HEK293 (cell line): ENCODE measurements at regions not wholly inside any gene's neighbourhood (a gene's known extent, or its start where the extent isn't known, plus 50 kb on each side); places are given as distances from the start of the nearest gene placed in this dataset.

Source experiments
- CTCF ChIA-PET: fragments of 350-600 bp; formaldehyde crosslinking; extraction: SDS; loops from one replicate; lab custom pipeline; 2021; ENCODE audit warnings: antibody characterized with exemption; lab: Yijun Ruan, JAX
- POLR2A ChIA-PET: fragments of 300-600 bp; formaldehyde crosslinking; extraction: SDS; loops from one replicate; lab custom pipeline; 2020; ENCODE audit warnings: antibody characterized with exemption, inconsistent platforms; lab: Yijun Ruan, JAX
- H3K27ac ChIP-seq: fragments of 200-500 bp; sonication (Bioruptor generic); 2 replicates; pipeline ENCODE4 v1.5.1; 2014; ENCODE audit warnings: low read depth, low read length, control low read depth, inconsistent platforms; ENCODE audit errors: extremely low read depth
- H3K36me3 ChIP-seq, 2 experiments: fragments of 200-500 bp in 1 of 2; sonication (Bioruptor generic) in 1 of 2; 1 replicate in 1 of 2; 2 replicates in 1 of 2; pipeline ENCODE4 v1.5.1; 2014 to 2017; ENCODE audit warnings: inconsistent platforms in 2 of 2, low read length in 2 of 2; ENCODE audit not compliant: control insufficient read depth in 2 of 2, insufficient read depth in 1 of 2
- H3K4me1 ChIP-seq: fragments of 200-500 bp; sonication (Bioruptor generic); 2 replicates; pipeline ENCODE4 v1.5.1; 2014; ENCODE audit warnings: mild to moderate bottlenecking, low read length, inconsistent platforms; ENCODE audit not compliant: control insufficient read depth, insufficient read depth
- H3K4me3 ChIP-seq: 2 replicates; pipeline ENCODE4 v1.5.1; 2011; ENCODE audit warnings: low read depth, mild to moderate bottlenecking, control low read depth, low read length, moderate library complexity
- H3K9me3 ChIP-seq: fragments of 200-500 bp; sonication (Bioruptor generic); 2 replicates; pipeline ENCODE4 v1.5.1; 2014; ENCODE audit warnings: low read depth, low read length, inconsistent platforms; ENCODE audit not compliant: control insufficient read depth, insufficient read depth
- GFI1B ChIP-seq: fragments of 450-650 bp; formaldehyde crosslinking; IDR thresholded peaks from 2 replicates; pipeline ENCODE4 v1.5.1; 2016; ENCODE audit warnings: missing biosample characterization, missing genetic modification characterization
- GLI2 ChIP-seq: fragments of 450-650 bp; formaldehyde crosslinking; IDR thresholded peaks from 2 replicates; pipeline ENCODE4; 2017; ENCODE audit warnings: missing biosample characterization, missing genetic modification characterization, low read depth, borderline replicate concordance
- HIC1 ChIP-seq: fragments of 450-650 bp; formaldehyde crosslinking; IDR thresholded peaks from 2 replicates; pipeline ENCODE4 v1.5.1; 2016; ENCODE audit warnings: missing biosample characterization, missing genetic modification characterization
- REPIN1 ChIP-seq: fragments of 450-650 bp; formaldehyde crosslinking; IDR thresholded peaks from 2 replicates; pipeline ENCODE4 v1.5.1; 2017; ENCODE audit warnings: missing biosample characterization, missing genetic modification characterization, low read depth
- SETDB1 ChIP-seq: IDR thresholded peaks from one replicate; pipeline ENCODE4 v1.6.1; 2017; ENCODE audit warnings: mild to moderate bottlenecking, low read length, moderate library complexity, mixed read lengths; ENCODE audit not compliant: insufficient read length
- ZBTB48 ChIP-seq: fragments of 450-650 bp; formaldehyde crosslinking; IDR thresholded peaks from 2 replicates; pipeline ENCODE4 v1.5.1; 2016; ENCODE audit warnings: missing biosample characterization, missing genetic modification characterization
- ZIC2 ChIP-seq: fragments of 450-650 bp; formaldehyde crosslinking; IDR thresholded peaks from 2 replicates; pipeline ENCODE4 v1.5.1; 2016; ENCODE audit warnings: missing biosample characterization, missing genetic modification characterization
- ZNF112 ChIP-seq: fragments of 450-650 bp; formaldehyde crosslinking; IDR thresholded peaks from 2 replicates; pipeline ENCODE4 v1.5.0; 2017; ENCODE audit warnings: missing biosample characterization, missing genetic modification characterization
- ZNF132 ChIP-seq: fragments of 450-650 bp; formaldehyde crosslinking; IDR thresholded peaks from 2 replicates; pipeline ENCODE4 v1.5.1; 2017; ENCODE audit warnings: missing biosample characterization, missing genetic modification characterization, borderline replicate concordance
- ZNF221 ChIP-seq: fragments of 450-650 bp; formaldehyde crosslinking; IDR thresholded peaks from 2 replicates; pipeline ENCODE4 v1.5.1; 2017; ENCODE audit warnings: missing biosample characterization, missing genetic modification characterization, borderline replicate concordance
- ZNF341 ChIP-seq: fragments of 450-650 bp; formaldehyde crosslinking; IDR thresholded peaks from 2 replicates; pipeline ENCODE4; 2016; ENCODE audit warnings: low read depth, missing biosample characterization, missing genetic modification characterization
- ZNF488 ChIP-seq: fragments of 450-650 bp; formaldehyde crosslinking; IDR thresholded peaks from 2 replicates; pipeline ENCODE4 v1.5.1; 2016; ENCODE audit warnings: missing biosample characterization, missing genetic modification characterization
- ZNF510 ChIP-seq: fragments of 450-650 bp; formaldehyde crosslinking; IDR thresholded peaks from 2 replicates; pipeline ENCODE4 v1.5.1; 2018; ENCODE audit warnings: mild to moderate bottlenecking, missing genetic modification characterization, missing biosample characterization; ENCODE audit not compliant: insufficient replicate concordance
- ZNF530 ChIP-seq: fragments of 450-650 bp; formaldehyde crosslinking; IDR thresholded peaks from 2 replicates; pipeline ENCODE4 v1.5.1; 2016; ENCODE audit warnings: low read depth, missing biosample characterization, missing genetic modification characterization
- ZNF561 ChIP-seq: fragments of 450-650 bp; IDR thresholded peaks from 2 replicates; pipeline ENCODE4 v1.5.1; 2018; ENCODE audit warnings: missing biosample characterization, missing genetic modification characterization, borderline replicate concordance
- ZNF660 ChIP-seq: fragments of 450-650 bp; IDR thresholded peaks from 2 replicates; pipeline ENCODE4 v1.5.1; 2018; ENCODE audit warnings: missing biosample characterization, mild to moderate bottlenecking, missing genetic modification characterization
- ZNF692 ChIP-seq: fragments of 450-650 bp; formaldehyde crosslinking; IDR thresholded peaks from 2 replicates; pipeline ENCODE4 v1.5.1; 2016; ENCODE audit warnings: missing biosample characterization, missing genetic modification characterization
- ZNF776 ChIP-seq: fragments of 450-650 bp; formaldehyde crosslinking; IDR thresholded peaks from 2 replicates; pipeline ENCODE4 v1.5.0; 2017; ENCODE audit warnings: missing biosample characterization, missing genetic modification characterization, borderline replicate concordance
- TF ChIP-seq, protein P1 (sequence below): fragments of 450-650 bp; formaldehyde crosslinking; IDR thresholded peaks from 2 replicates; pipeline ENCODE4; 2016; ENCODE audit warnings: missing biosample characterization, missing genetic modification characterization
- TF ChIP-seq, protein P2 (sequence below): fragments of 450-650 bp; formaldehyde crosslinking; IDR thresholded peaks from 2 replicates; pipeline ENCODE4 v1.5.1; 2016; ENCODE audit warnings: missing biosample characterization, missing genetic modification characterization, borderline replicate concordance

DNA sequence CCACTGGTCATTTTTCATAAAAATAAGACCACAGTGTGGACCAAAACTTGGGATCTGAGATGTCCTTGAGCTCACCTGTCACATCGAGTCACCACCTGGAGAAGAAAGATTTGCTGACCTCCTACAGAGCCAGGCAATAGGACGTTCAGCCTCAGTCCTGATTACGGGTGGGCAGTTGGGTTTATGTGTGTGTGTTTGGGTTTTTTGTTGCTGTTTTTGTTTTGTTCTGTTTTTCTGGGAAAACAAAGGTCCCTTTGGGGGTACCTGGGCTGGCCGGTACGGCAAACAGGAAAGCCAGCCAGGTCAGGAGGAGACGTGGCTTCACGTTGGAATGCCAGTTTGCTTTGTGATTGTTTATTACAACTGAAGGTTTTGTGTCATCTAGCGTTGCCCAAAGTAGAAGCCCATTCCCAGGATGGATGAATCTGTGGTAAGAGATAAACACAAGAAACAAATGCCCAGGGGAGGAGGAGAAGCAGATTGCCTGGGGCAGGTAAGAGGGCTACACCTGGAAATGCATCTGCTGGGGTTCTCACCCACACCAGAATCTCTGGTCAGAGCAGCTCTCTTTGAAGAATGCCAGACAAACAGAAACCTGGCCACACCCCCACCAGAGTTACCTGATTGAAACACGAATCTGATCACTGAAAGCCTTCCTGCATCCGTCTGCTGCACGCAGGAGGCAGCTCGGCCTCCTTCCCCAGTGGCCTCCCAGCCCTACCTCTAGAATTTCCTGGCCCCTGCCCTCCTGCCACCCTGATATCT, 100.1 kb upstream of the DIO3 start:
- POLR2A ChIA-PET = no interaction called here
- CTCF ChIA-PET = no interaction called here
- Histone ChIP-seq H3K27ac (no peak overlapping the region), H3K36me3 (no peaks in the 10 kb centered on the region), H3K4me1 (no peaks in the 10 kb centered on the region), H3K4me3 (no peak overlapping the region), H3K9me3 (no peaks in the 10 kb centered on the region)
- TF ChIP-seq ZBTB48 (tag by site-specific recombination) = no peak
- TF ChIP-seq, protein P1, sequence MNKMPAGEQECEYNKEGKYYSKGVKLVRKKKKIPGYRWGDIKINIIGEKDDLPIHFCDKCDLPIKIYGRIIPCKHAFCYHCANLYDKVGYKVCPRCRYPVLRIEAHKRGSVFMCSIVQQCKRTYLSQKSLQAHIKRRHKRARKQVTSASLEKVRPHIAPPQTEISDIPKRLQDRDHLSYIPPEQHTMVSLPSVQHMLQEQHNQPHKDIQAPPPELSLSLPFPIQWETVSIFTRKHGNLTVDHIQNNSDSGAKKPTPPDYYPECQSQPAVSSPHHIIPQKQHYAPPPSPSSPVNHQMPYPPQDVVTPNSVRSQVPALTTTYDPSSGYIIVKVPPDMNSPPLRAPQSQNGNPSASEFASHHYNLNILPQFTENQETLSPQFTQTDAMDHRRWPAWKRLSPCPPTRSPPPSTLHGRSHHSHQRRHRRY (tag by site-specific recombination) = no peak
- no peak for TF ChIP-seq ZNF530 (tag by site-specific recombination)
- TF ChIP-seq GLI2 (tag by site-specific recombination) = no peak
- TF ChIP-seq ZNF132 (tag by site-specific recombination) = no peak
- TF ChIP-seq ZNF692 = no peak
- TF ChIP-seq, protein P2, sequence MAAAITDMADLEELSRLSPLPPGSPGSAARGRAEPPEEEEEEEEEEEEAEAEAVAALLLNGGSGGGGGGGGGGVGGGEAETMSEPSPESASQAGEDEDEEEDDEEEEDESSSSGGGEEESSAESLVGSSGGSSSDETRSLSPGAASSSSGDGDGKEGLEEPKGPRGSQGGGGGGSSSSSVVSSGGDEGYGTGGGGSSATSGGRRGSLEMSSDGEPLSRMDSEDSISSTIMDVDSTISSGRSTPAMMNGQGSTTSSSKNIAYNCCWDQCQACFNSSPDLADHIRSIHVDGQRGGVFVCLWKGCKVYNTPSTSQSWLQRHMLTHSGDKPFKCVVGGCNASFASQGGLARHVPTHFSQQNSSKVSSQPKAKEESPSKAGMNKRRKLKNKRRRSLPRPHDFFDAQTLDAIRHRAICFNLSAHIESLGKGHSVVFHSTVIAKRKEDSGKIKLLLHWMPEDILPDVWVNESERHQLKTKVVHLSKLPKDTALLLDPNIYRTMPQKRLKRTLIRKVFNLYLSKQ (tag by site-specific recombination) = no peak
- no peak for TF ChIP-seq HIC1 (tag by site-specific recombination)
- no peak for TF ChIP-seq ZNF488 (tag by site-specific recombination)
- no peak for TF ChIP-seq GFI1B
- TF ChIP-seq ZIC2 = no peak
- no peak for TF ChIP-seq ZNF341
- TF ChIP-seq ZNF112 = no peak
- no peak for TF ChIP-seq ZNF561 (tag by site-specific recombination)
- TF ChIP-seq ZNF510 (tag by site-specific recombination) = no peak
- no peak for TF ChIP-seq ZNF221
- no peak for TF ChIP-seq REPIN1 (tag by site-specific recombination)
- no peak for TF ChIP-seq ZNF660
- TF ChIP-seq SETDB1 = no peak
- TF ChIP-seq ZNF776 (tag by site-specific recombination) = no peak
